KMS-11 (cell line): ENCODE measurements at regions not wholly inside any gene's neighbourhood (a gene's known extent, or its start where the extent isn't known, plus 50 kb on each side); places are given as distances from the start of the nearest gene placed in this dataset.

Source experiments
- H2AFZ ChIP-seq: fragments of 200-600 bp; sonication (generic); 2 replicates; pipeline ENCODE4 v1.6.1; 2016; ENCODE audit warnings: antibody characterized with exemption, mixed run types, low read depth
- H3K27ac ChIP-seq: fragments of 200-600 bp; sonication (generic); 2 replicates; pipeline ENCODE4 v1.6.1; 2016; ENCODE audit warnings: mild to moderate bottlenecking, mixed run types
- H3K27me3 ChIP-seq: fragments of 200-600 bp; sonication (generic); 2 replicates; pipeline ENCODE4 v1.6.1; 2017; ENCODE audit warnings: mild to moderate bottlenecking, low read depth, mixed run types, moderate library complexity; ENCODE audit not compliant: insufficient read depth
- H3K36me3 ChIP-seq: fragments of 200-600 bp; sonication (generic); 2 replicates; pipeline ENCODE4 v1.6.1; 2017; ENCODE audit warnings: mild to moderate bottlenecking, mixed run types; ENCODE audit not compliant: insufficient read depth
- H3K4me1 ChIP-seq: fragments of 200-600 bp; sonication (generic); 2 replicates; pipeline ENCODE4 v1.6.1; 2016; ENCODE audit warnings: mild to moderate bottlenecking, low read depth, mixed run types; ENCODE audit not compliant: poor library complexity, severe bottlenecking
- H3K4me2 ChIP-seq: fragments of 200-600 bp; sonication (generic); 2 replicates; pipeline ENCODE4 v1.7.0; 2016; ENCODE audit warnings: mild to moderate bottlenecking, mixed run types
- H3K4me3 ChIP-seq: fragments of 200-600 bp; sonication (generic); IDR thresholded peaks from 2 replicates; pipeline ENCODE4 v1.6.1; 2017; ENCODE audit warnings: low read depth, low read length, mixed read lengths; ENCODE audit not compliant: insufficient read depth
- H3K79me2 ChIP-seq: fragments of 200-600 bp; sonication (generic); 2 replicates; pipeline ENCODE4 v1.6.1; 2016; ENCODE audit warnings: low read depth, mixed run types; ENCODE audit not compliant: insufficient read depth
- H3K9ac ChIP-seq: fragments of 200-600 bp; sonication (generic); 2 replicates; pipeline ENCODE4 v1.6.1; 2016; ENCODE audit warnings: mild to moderate bottlenecking, mixed run types
- H4K20me1 ChIP-seq: fragments of 200-600 bp; sonication (generic); 2 replicates; pipeline ENCODE4 v1.6.1; 2016; ENCODE audit warnings: mild to moderate bottlenecking, mixed run types; ENCODE audit not compliant: insufficient read depth
- CTCF ChIP-seq: fragments of 200-600 bp; sonication (generic); conservative IDR thresholded peaks from 2 replicates; pipeline ENCODE4 v1.6.1; 2017; ENCODE audit warnings: low read depth, mild to moderate bottlenecking, antibody characterized with exemption, low read length, moderate library complexity, mixed read lengths

DNA sequence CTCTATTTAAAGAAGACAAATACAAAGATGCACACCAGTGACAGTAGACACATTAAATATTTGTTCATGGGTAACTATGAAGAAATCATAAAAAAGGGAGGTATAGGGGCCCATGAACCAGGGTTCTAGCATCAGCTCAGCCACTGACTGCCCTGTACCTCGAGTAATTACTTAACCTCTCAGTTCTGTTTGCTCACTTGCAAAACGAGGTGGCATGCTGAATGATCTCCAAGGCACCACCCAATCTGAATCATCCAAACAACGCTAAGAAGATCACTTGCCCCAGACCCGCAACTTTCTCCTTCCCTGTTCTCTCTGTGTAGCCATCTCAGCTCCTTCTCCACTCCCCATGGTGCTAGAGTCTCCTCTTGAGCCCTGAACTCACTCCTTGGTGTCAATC, 374.7 kb downstream of the VPS13C start:
- Histone ChIP-seq H3K36me3 (no peaks in the 10 kb centered on the region), H3K4me2 (no peak overlapping the region), H3K4me1 (no peaks in the 10 kb centered on the region), H3K4me3 (no peak overlapping the region), H3K27ac (no peak overlapping the region), H2AFZ (no peak overlapping the region), H3K9ac (no peak overlapping the region), H4K20me1 (no peaks in the 10 kb centered on the region), H3K79me2 (no peaks in the 10 kb centered on the region), H3K27me3 (no peaks in the 10 kb centered on the region)
- TF ChIP-seq CTCF, result no peak

GRCh38 chr15:61684749-61685467, 375.3 kb downstream of the VPS13C start:
- Histone ChIP-seq H3K4me1 (no peaks in the 10 kb centered on the region), H3K36me3 (no peaks in the 10 kb centered on the region), H3K27ac (no peak overlapping the region), H4K20me1 (no peaks in the 10 kb centered on the region), H2AFZ (no peak overlapping the region), H3K4me2 (no peak overlapping the region), H3K79me2 (no peaks in the 10 kb centered on the region), H3K4me3 (no peak overlapping the region), H3K27me3 (no peaks in the 10 kb centered on the region), H3K9ac (no peak overlapping the region)
- TF ChIP-seq CTCF, result no peak

GRCh38 chr15:61682891-61683735, 377.1 kb downstream of the VPS13C start:
- Histone ChIP-seq H3K36me3 (no peaks in the 10 kb centered on the region), H3K27me3 (no peaks in the 10 kb centered on the region), H3K4me2 (no peak overlapping the region), H3K27ac (no peak overlapping the region), H3K9ac (no peak overlapping the region), H3K79me2 (no peaks in the 10 kb centered on the region), H2AFZ (no peak overlapping the region), H4K20me1 (no peaks in the 10 kb centered on the region), H3K4me1 (no peaks in the 10 kb centered on the region), H3K4me3 (no peak overlapping the region)
- TF ChIP-seq CTCF, result no peak

DNA sequence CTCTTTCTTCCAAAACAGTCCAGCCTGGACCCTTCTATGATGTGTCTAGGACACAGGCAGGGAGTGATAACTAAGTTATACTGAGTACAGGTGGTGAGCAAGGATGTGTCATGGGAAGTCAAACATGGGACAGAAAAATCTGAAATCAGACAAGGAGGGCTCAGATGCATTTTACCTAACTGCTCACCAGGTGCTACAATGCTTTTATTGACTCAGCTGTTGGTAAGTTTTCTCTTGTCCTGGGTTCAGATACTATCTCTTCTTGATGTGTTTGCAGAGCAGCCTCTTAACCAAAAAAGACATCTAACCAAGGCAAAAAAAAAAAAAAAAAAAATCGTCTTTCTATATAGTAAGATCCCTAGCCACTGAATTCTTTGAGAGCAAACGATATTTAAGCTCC, 378.6 kb downstream of the VPS13C start:
- Histone ChIP-seq H3K79me2 (no peaks in the 10 kb centered on the region), H3K27ac (no peak overlapping the region), H3K4me3 (no peak overlapping the region), H2AFZ (no peak overlapping the region), H3K36me3 (no peaks in the 10 kb centered on the region), H4K20me1 (no peaks in the 10 kb centered on the region), H3K4me2 (no peak overlapping the region), H3K4me1 (no peaks in the 10 kb centered on the region), H3K9ac (no peak overlapping the region), H3K27me3 (no peaks in the 10 kb centered on the region)
- TF ChIP-seq CTCF, result no peak
